Lower lobe of right lung (tissue), 2 donors: ENCODE measurements at regions not wholly inside any gene's neighbourhood (a gene's known extent, or its start where the extent isn't known, plus 50 kb on each side); places are given as distances from the start of the nearest gene placed in this dataset.

ENCODE experiments used
- ATAC-seq, 2 donors: fragments of 200-7000 bp; cut with Tn5 transposase; one replicate each; pipeline ENCODE4 v1.9.1; 2020 to 2022; ENCODE audit warnings: mild to moderate bottlenecking in 2 of 2, moderate library complexity in 2 of 2
- DNase-seq: peaks from one replicate; pipeline ENCODE4 v3.0.0-alpha.2; 2020
- H3K27ac ChIP-seq: fragments of 200-600 bp; one replicate; pipeline ENCODE4 v1.8.0; 2022
- H3K27me3 ChIP-seq: fragments of 200-600 bp; one replicate; pipeline ENCODE4 v1.8.0; 2022; ENCODE audit warnings: low read depth
- H3K36me3 ChIP-seq: fragments of 200-600 bp; one replicate; pipeline ENCODE4 v1.8.0; 2022; ENCODE audit warnings: mild to moderate bottlenecking
- H3K4me1 ChIP-seq: fragments of 200-600 bp; one replicate; pipeline ENCODE4 v1.8.0; 2022
- H3K4me3 ChIP-seq: fragments of 200-600 bp; one replicate; pipeline ENCODE4 v1.8.0; 2022; ENCODE audit warnings: mild to moderate bottlenecking
- H3K9me3 ChIP-seq: fragments of 200-600 bp; one replicate; pipeline ENCODE4 v1.8.0; 2022
- intact Hi-C: fragments of 100-400 bp; cut with DNase I; formaldehyde crosslinking; loops from one replicate; pipeline ENCODE4 v1.11.0; 2022
- TF ChIP-seq, protein P1 (sequence below): fragments of 200-600 bp; IDR thresholded peaks from one replicate; pipeline ENCODE4 v1.8.0; 2022; ENCODE audit warnings: antibody characterized with exemption, mild to moderate bottlenecking
- donor health status: DM: no; HTN: yes; CAD: no; lungs with severe emphysema.

DNA sequence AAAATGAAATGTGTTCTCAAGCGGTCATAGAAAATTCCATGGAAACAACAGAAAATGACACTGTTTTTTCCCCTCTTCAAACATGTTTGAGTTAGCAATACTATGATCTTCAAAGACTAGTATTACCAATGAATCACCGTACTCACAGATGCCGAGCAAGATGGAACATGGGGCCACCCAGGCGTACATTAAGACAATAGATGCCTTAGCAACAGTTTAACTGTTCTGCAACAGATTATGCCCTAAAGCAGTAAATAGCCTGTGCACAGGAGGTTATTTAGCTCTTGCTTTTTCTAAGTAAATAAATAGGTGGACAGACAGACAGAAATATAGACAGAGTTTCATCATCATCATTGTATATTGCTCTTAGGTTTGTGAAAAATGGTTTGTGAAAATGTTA is 284.0 kb upstream of the DEFB112 start:
- TF ChIP-seq, protein P1, sequence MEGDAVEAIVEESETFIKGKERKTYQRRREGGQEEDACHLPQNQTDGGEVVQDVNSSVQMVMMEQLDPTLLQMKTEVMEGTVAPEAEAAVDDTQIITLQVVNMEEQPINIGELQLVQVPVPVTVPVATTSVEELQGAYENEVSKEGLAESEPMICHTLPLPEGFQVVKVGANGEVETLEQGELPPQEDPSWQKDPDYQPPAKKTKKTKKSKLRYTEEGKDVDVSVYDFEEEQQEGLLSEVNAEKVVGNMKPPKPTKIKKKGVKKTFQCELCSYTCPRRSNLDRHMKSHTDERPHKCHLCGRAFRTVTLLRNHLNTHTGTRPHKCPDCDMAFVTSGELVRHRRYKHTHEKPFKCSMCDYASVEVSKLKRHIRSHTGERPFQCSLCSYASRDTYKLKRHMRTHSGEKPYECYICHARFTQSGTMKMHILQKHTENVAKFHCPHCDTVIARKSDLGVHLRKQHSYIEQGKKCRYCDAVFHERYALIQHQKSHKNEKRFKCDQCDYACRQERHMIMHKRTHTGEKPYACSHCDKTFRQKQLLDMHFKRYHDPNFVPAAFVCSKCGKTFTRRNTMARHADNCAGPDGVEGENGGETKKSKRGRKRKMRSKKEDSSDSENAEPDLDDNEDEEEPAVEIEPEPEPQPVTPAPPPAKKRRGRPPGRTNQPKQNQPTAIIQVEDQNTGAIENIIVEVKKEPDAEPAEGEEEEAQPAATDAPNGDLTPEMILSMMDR, result no peak
- H3K36me3 ChIP-seq, result no peaks in the 10 kb centered on the region
- no peak overlapping the region for H3K27ac ChIP-seq
- DNase-seq (no peak), ATAC-seq (no peak)
- H3K27me3 ChIP-seq, result no peaks in the 10 kb centered on the region
- H3K4me3 ChIP-seq, result no peak overlapping the region
- intact Hi-C loops, result no loop called here
- H3K9me3 ChIP-seq, result no peaks in the 10 kb centered on the region
- no peaks in the 10 kb centered on the region for H3K4me1 ChIP-seq

DNA sequence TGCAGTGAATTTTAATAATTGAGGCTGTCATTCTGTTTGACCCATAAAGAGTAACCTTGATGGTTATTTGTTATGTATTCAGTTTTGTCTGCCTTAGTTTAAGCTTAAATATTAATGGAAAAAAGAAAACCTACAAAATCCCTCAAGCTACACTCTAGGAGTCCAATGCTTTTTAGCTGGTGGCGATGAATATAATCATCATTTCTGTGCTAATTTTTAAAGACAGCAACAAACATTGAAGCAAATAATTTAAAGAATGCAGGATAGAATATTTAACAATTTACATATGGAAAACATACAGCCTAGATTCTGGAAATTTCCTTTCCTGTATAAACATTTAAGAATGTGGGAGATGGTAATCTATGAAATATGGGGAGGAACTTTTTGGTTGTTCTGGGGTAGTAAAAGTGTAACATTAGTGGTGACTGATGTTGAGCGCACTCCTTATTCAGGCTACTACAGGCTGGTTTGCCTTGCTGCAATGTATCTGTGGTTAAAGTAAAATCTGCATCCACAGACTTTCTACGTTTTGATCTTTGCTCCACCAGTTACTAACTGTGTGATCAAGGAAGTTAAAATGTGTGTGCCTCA is 287.9 kb upstream of the DEFB112 start:
- intact Hi-C loops, result no loop called here
- Histone ChIP-seq H3K9me3 (no peaks in the 10 kb centered on the region), H3K27ac (no peak overlapping the region)

DNA sequence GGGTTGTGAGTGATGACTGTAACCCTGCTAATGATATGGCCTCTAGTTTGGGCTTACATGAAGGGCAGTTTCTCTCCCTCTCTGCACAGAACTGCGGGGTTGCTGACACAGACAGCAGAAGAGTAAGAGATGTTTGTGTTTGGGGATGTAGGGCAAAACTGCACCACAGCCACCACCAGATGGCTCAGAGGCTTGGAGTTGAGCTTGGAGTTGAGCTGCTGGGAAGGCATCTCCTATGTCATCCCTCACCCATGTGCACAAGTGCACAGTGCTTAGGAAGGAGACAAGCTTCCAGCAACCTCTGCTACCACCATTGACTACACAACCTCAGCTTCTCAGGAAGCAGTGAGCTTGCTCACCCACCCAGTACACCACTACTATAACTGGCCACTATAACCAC is 303.9 kb upstream of the DEFB112 start:
- Histone ChIP-seq H3K27me3 (no peaks in the 10 kb centered on the region), H3K27ac (no peak overlapping the region), H3K36me3 (no peaks in the 10 kb centered on the region), H3K4me1 (no peaks in the 10 kb centered on the region), H3K9me3 (no peaks in the 10 kb centered on the region), H3K4me3 (no peak overlapping the region)
- ATAC-seq (no peak), DNase-seq (no peak)
- intact Hi-C loops, result no loop called here
- TF ChIP-seq, protein P1, result no peak

More for the DNA sequence above, 287.9 kb upstream of the DEFB112 start:
- Histone ChIP-seq H3K27me3 (no peaks in the 10 kb centered on the region), H3K4me3 (no peak overlapping the region), H3K4me1 (no peaks in the 10 kb centered on the region), H3K36me3 (no peaks in the 10 kb centered on the region)
- TF ChIP-seq, protein P1, result no peak
- ATAC-seq, result no peak
- DNase-seq, result no peak

DNA sequence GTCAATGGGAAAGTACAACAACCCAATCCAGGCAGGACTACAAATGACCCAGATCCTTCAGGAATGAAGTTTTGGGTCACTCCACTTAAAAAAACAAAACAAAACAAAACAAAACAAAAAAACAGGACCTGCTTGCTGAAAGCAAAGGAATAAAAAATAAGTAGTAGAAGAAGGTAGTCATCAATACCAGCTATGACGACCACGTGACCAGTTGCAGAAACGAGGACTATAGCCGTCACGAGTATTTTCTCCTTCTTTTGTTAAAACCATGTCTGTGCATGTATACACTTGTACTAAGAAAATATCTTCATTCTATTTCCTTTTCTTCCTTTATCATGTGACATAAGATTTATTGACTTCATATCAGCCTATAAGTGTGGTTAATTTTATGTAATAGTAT is 308.4 kb upstream of the DEFB112 start:
- Histone ChIP-seq H3K36me3 (no peaks in the 10 kb centered on the region), H3K27me3 (no peaks in the 10 kb centered on the region), H3K27ac (no peak overlapping the region), H3K4me3 (no peak overlapping the region), H3K9me3 (no peaks in the 10 kb centered on the region), H3K4me1 (no peaks in the 10 kb centered on the region)
- TF ChIP-seq, protein P1, result no peak
- DNase-seq, result no peak
- no peak for ATAC-seq
- intact Hi-C loops, result no loop called here

DNA sequence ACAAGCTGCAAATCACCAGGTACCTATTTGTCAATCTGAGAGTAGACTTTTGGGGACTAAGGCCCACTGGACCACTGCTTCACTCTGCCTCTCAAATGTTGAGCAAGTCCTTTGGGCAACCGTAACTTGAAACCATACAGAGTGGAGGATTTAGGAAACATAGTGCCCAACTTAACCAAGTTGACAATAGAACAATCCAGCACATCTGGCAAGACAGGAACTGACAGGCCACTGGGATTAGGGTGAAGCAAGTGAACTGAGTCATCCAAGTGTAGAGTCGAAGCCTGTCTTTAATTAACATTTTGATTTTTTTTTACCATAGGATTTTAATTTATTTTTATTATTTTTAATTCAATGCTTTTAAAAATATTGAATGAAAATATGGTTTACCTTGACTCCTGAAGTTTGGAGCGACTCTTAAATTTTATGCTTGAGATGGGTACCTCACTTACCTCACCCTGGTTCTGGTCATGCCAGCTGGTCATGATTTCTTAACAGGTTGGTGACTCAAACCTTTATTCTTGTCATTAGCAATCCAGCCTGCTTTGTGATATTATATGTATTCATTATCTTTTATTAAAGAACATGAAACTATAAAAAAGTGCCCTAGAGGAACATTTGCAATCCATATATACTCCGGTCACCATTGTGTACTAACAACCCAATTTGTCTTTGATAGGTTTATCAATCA is 312.1 kb upstream of the DEFB112 start:
- intact Hi-C loops, result no loop called here
- ATAC-seq, result no peak

More for the DNA sequence above, 312.1 kb upstream of the DEFB112 start:
- H3K27me3 ChIP-seq, result no peaks in the 10 kb centered on the region
- no peak overlapping the region for H3K4me3 ChIP-seq
- TF ChIP-seq, protein P1, result no peak
- H3K36me3 ChIP-seq, result no peaks in the 10 kb centered on the region
- no peaks in the 10 kb centered on the region for H3K4me1 ChIP-seq
- H3K27ac ChIP-seq, result no peak overlapping the region
- no peaks in the 10 kb centered on the region for H3K9me3 ChIP-seq
- DNase-seq, result no peak
